GM23338 (cell line): ENCODE measurements at regions not wholly inside any gene's neighbourhood (a gene's known extent, or its start where the extent isn't known, plus 50 kb on each side); places are given as distances from the start of the nearest gene placed in this dataset.

Source experiments
- ATAC-seq: fragments of 200-7000 bp; cut with Tn5 transposase; 3 replicates; pipeline ENCODE4 v1.9.1; 2020
- DNase-seq: peaks from one replicate; pipeline ENCODE4 v3.0.0-alpha.2; 2015; ENCODE audit warnings: low spot score
- H2AFZ ChIP-seq: fragments of 200-600 bp; sonication (generic); 2 replicates; pipeline ENCODE4 v1.8.0; 2016; ENCODE audit warnings: antibody characterized with exemption, mild to moderate bottlenecking, moderate library complexity
- H3F3A ChIP-seq: fragments of 200-600 bp; sonication (generic); replicated peaks from 2 replicates; pipeline ENCODE4 v1.8.0; 2017; ENCODE audit warnings: antibody characterized with exemption, mixed run types, low read depth
- H3K27ac ChIP-seq: fragments of 200-600 bp; sonication (generic); 2 replicates; pipeline ENCODE4 v1.6.1; 2016; ENCODE audit warnings: low read depth
- H3K27me3 ChIP-seq: fragments of 200-600 bp; sonication (generic); 2 replicates; pipeline ENCODE4 v1.8.0; 2016; ENCODE audit warnings: mild to moderate bottlenecking, mixed run types, moderate library complexity; ENCODE audit not compliant: insufficient read depth
- H3K36me3 ChIP-seq: fragments of 200-600 bp; sonication (generic); 2 replicates; pipeline ENCODE4 v1.8.0; 2016; ENCODE audit warnings: mild to moderate bottlenecking; ENCODE audit not compliant: insufficient read depth
- H3K4me1 ChIP-seq: fragments of 200-600 bp; sonication (generic); 2 replicates; pipeline ENCODE4 v1.8.0; 2016; ENCODE audit warnings: mild to moderate bottlenecking, moderate library complexity; ENCODE audit not compliant: insufficient read depth
- H3K4me2 ChIP-seq: fragments of 200-600 bp; sonication (generic); 2 replicates; pipeline ENCODE4 v1.7.1; 2017; ENCODE audit warnings: mixed run types
- H3K4me3 ChIP-seq: fragments of 200-600 bp; sonication (generic); 2 replicates; pipeline ENCODE4 v1.6.1; 2016; ENCODE audit warnings: mixed run types
- H3K79me2 ChIP-seq: fragments of 200-600 bp; sonication (generic); replicated peaks from 2 replicates; pipeline ENCODE4 v1.8.0; 2017; ENCODE audit warnings: mild to moderate bottlenecking; ENCODE audit not compliant: insufficient read depth
- H3K9me2 ChIP-seq: fragments of 200-600 bp; sonication (generic); 2 replicates; pipeline ENCODE4 v1.8.0; 2017; ENCODE audit not compliant: insufficient read depth
- H4K20me1 ChIP-seq: fragments of 200-600 bp; sonication (generic); replicated peaks from 2 replicates; pipeline ENCODE4 v1.8.0; 2017; ENCODE audit warnings: mild to moderate bottlenecking; ENCODE audit not compliant: insufficient read depth
- H3K27ac Mint-ChIP-seq: 2 replicates; pipeline ENCODE4 v1.8.0; 2020; ENCODE audit warnings: inconsistent platforms, mild to moderate bottlenecking, moderate library complexity, mixed read lengths
- H3K27me3 Mint-ChIP-seq: 3 replicates; pipeline ENCODE4 v1.8.0; 2022; ENCODE audit warnings: low read depth, mild to moderate bottlenecking, moderate library complexity, mixed read lengths, inconsistent platforms; ENCODE audit not compliant: insufficient read depth, poor library complexity
- H3K36me3 Mint-ChIP-seq: 3 replicates; pipeline ENCODE4 v1.8.0; 2021; ENCODE audit warnings: low read depth, mild to moderate bottlenecking, inconsistent platforms, moderate library complexity, mixed read lengths
- H3K4me1 Mint-ChIP-seq: 3 replicates; pipeline ENCODE4 v1.8.0; 2020; ENCODE audit warnings: mild to moderate bottlenecking, inconsistent platforms, mixed read lengths
- H3K4me3 Mint-ChIP-seq: 3 replicates; pipeline ENCODE4 v1.8.0; 2021; ENCODE audit warnings: moderate library complexity, mild to moderate bottlenecking, inconsistent platforms, mixed read lengths
- H3K9me3 Mint-ChIP-seq: 3 replicates; pipeline ENCODE4 v1.8.0; 2020; ENCODE audit warnings: moderate library complexity, mild to moderate bottlenecking, inconsistent platforms, mixed read lengths
- CREB1 ChIP-seq: fragments of 250-450 bp; sonication (Bioruptor Pico); IDR thresholded peaks from 2 replicates; pipeline ENCODE4 v1.5.0; 2020; ENCODE audit warnings: low read depth, mild to moderate bottlenecking, moderate library complexity
- CTCF ChIP-seq, 2 experiments: fragments of 200-600 bp in 1 of 2; sonication (generic) in 1 of 2; conservative IDR thresholded peaks; 2 replicates each; pipeline versions ENCODE4 v1.5.1 to v1.6.1; 2016 to 2017; ENCODE audit warnings: antibody characterized with exemption in 2 of 2, low read depth in 2 of 2, mild to moderate bottlenecking in 2 of 2, moderate library complexity in 1 of 2
- EZH2 ChIP-seq: fragments of 200-600 bp; sonication (generic); IDR thresholded peaks from one replicate; pipeline ENCODE4 v1.8.0; 2017; ENCODE audit warnings: antibody characterized with exemption, mild to moderate bottlenecking, low read depth; ENCODE audit not compliant: unreplicated experiment
- EZH2phosphoT487 ChIP-seq: fragments of 200-600 bp; sonication (generic); IDR thresholded peaks from one replicate; pipeline ENCODE4 v1.8.1; 2018; ENCODE audit warnings: antibody characterized with exemption; ENCODE audit not compliant: unreplicated experiment
- JUNB ChIP-seq: IDR thresholded peaks from one replicate; pipeline ENCODE4 v1.6.1; 2016; ENCODE audit warnings: antibody characterized with exemption; ENCODE audit not compliant: unreplicated experiment
- NANOG ChIP-seq: IDR thresholded peaks from 2 replicates; pipeline ENCODE4 v1.6.1; 2016; ENCODE audit warnings: antibody characterized with exemption, borderline replicate concordance
- ZNF114 ChIP-seq: fragments of 250-450 bp; sonication (Bioruptor Pico); IDR thresholded peaks from 2 replicates; pipeline ENCODE4 v1.5.0; 2020; ENCODE audit warnings: mild to moderate bottlenecking, moderate library complexity
- TF ChIP-seq, protein P1 (sequence below): fragments of 250-450 bp; sonication (Bioruptor Pico); IDR thresholded peaks from 2 replicates; pipeline ENCODE4 v1.5.0; 2020; ENCODE audit warnings: mild to moderate bottlenecking, moderate library complexity

GRCh38 chr2:128617661-128618060 lies 299.0 kb upstream of the HS6ST1 start (continued):
- TF ChIP-seq, protein P1, sequence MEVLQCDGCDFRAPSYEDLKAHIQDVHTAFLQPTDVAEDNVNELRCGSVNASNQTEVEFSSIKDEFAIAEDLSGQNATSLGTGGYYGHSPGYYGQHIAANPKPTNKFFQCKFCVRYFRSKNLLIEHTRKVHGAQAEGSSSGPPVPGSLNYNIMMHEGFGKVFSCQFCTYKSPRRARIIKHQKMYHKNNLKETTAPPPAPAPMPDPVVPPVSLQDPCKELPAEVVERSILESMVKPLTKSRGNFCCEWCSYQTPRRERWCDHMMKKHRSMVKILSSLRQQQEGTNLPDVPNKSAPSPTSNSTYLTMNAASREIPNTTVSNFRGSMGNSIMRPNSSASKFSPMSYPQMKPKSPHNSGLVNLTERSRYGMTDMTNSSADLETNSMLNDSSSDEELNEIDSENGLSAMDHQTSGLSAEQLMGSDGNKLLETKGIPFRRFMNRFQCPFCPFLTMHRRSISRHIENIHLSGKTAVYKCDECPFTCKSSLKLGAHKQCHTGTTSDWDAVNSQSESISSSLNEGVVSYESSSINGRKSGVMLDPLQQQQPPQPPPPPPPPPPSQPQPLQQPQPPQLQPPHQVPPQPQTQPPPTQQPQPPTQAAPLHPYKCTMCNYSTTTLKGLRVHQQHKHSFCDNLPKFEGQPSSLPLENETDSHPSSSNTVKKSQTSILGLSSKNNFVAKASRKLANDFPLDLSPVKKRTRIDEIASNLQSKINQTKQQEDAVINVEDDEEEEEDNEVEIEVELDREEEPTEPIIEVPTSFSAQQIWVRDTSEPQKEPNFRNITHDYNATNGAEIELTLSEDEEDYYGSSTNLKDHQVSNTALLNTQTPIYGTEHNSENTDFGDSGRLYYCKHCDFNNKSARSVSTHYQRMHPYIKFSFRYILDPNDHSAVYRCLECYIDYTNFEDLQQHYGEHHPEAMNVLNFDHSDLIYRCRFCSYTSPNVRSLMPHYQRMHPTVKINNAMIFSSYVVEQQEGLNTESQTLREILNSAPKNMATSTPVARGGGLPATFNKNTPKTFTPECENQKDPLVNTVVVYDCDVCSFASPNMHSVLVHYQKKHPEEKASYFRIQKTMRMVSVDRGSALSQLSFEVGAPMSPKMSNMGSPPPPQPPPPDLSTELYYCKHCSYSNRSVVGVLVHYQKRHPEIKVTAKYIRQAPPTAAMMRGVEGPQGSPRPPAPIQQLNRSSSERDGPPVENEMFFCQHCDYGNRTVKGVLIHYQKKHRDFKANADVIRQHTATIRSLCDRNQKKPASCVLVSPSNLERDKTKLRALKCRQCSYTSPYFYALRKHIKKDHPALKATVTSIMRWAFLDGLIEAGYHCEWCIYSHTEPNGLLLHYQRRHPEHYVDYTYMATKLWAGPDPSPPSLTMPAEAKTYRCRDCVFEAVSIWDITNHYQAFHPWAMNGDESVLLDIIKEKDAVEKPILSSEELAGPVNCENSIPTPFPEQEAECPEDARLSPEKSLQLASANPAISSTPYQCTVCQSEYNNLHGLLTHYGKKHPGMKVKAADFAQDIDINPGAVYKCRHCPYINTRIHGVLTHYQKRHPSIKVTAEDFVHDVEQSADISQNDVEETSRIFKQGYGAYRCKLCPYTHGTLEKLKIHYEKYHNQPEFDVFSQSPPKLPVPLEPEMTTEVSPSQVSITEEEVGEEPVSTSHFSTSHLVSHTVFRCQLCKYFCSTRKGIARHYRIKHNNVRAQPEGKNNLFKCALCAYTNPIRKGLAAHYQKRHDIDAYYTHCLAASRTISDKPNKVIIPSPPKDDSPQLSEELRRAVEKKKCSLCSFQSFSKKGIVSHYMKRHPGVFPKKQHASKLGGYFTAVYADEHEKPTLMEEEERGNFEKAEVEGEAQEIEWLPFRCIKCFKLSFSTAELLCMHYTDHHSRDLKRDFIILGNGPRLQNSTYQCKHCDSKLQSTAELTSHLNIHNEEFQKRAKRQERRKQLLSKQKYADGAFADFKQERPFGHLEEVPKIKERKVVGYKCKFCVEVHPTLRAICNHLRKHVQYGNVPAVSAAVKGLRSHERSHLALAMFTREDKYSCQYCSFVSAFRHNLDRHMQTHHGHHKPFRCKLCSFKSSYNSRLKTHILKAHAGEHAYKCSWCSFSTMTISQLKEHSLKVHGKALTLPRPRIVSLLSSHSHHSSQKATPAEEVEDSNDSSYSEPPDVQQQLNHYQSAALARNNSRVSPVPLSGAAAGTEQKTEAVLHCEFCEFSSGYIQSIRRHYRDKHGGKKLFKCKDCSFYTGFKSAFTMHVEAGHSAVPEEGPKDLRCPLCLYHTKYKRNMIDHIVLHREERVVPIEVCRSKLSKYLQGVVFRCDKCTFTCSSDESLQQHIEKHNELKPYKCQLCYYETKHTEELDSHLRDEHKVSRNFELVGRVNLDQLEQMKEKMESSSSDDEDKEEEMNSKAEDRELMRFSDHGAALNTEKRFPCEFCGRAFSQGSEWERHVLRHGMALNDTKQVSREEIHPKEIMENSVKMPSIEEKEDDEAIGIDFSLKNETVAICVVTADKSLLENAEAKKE (CRISPR knock-in tag): no peak
- TF ChIP-seq CTCF (conservative IDR thresholded peaks at IDR 0.05; ENCODE audit: low read depth in 2 of 2): no peak

GRCh38 chr2:128618642-128619041 lies 300.0 kb upstream of the HS6ST1 start:
- Mint-ChIP-seq H3K4me3 (no peak overlapping the region), H3K27me3 (peaks cover 7% of the 10 kb centered on the region), H3K27ac (no peak overlapping the region), H3K36me3 (peaks cover 10% of the 10 kb centered on the region), H3K9me3 (peaks cover 33% of the 10 kb centered on the region), H3K4me1 (no peaks in the 10 kb centered on the region; the same call in 2 of the 3 replicates)
- Histone ChIP-seq H3K9me2 (peaks cover 8% of the 10 kb centered on the region; the same call in 1 of the 2 replicates), H3F3A (no peaks in the 10 kb centered on the region), H4K20me1 (no peaks in the 10 kb centered on the region), H2AFZ (no peak overlapping the region), H3K4me3 (no peak overlapping the region), H3K79me2 (no peaks in the 10 kb centered on the region), H3K27me3 (no peaks in the 10 kb centered on the region), H3K36me3 (no peaks in the 10 kb centered on the region), H3K4me2 (no peak overlapping the region), H3K4me1 (no peaks in the 10 kb centered on the region), H3K27ac (no peak overlapping the region)
- DNase-seq (no peak), ATAC-seq (no peak)
- no peak for TF ChIP-seq EZH2phosphoT487
- TF ChIP-seq ZNF114 (CRISPR knock-in tag): no peak
- no peak for TF ChIP-seq NANOG
- no peak for TF ChIP-seq CREB1 (CRISPR knock-in tag)
- no peak for TF ChIP-seq JUNB
- TF ChIP-seq, protein P1 (CRISPR knock-in tag): no peak
- TF ChIP-seq EZH2: no peak
